ENCODE measurements at regions not wholly inside any gene's neighbourhood (a gene's known extent, or its start where the extent isn't known, plus 50 kb on each side); places are given as distances from the start of the nearest gene placed in this dataset.

DNA sequence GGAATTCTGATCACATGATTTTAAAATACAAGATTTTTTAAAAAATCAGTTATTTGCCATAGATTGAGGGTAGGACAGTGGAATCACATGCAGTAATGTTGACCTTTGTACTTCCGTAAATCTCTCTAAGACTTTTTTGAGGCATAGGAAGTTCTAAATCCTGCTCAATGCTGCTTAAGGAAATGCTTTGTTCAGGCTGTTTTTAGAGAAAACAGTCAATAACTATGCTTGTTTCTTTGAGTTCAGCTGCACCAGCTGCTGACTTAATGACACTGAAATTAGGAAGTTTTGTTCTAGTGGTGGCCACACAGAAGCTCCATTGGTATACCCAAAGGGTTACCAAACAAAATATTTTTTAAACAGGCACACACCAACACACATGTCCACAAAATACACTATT lies 60.9 kb downstream of the KLF12 start:
- ChIA-PET CTCF (no interaction called here), POLR2A (ENCODE audit: unreplicated experiment) (no interaction called here)
- no peaks in the 10 kb centered on the region for H3K9me2 ChIP-seq (replicated peaks; ENCODE audit: low read length)
- ATAC-seq (no peak), DNase-seq (no peak)
- H3K4me3 ChIP-seq (ENCODE audit: low read length): no peak overlapping the region
- no peak overlapping the region for H3K9ac ChIP-seq (ENCODE audit: low read length)
- H2AFZ ChIP-seq (ENCODE audit: low read length): no peak overlapping the region
- no peaks in the 10 kb centered on the region for H4K20me1 ChIP-seq (ENCODE audit: low read length)
- no peaks in the 10 kb centered on the region for H3K27me3 ChIP-seq (ENCODE audit: low read length)
- intact Hi-C loops (cut with micrococcal nuclease): no loop called here
- no TSS peak for BruUV-seq (replicated peaks)
- no peaks in the 10 kb centered on the region for H3K36me3 ChIP-seq (ENCODE audit: low read depth, low read length)
- no peaks in the 10 kb centered on the region for H3F3A ChIP-seq (ENCODE audit: low read length, unreplicated experiment)
- no peak for TF ChIP-seq EZH2phosphoT487 (IDR thresholded peaks at IDR 0.05; ENCODE audit: borderline replicate concordance, low read length)
- TF ChIP-seq, protein P1, sequence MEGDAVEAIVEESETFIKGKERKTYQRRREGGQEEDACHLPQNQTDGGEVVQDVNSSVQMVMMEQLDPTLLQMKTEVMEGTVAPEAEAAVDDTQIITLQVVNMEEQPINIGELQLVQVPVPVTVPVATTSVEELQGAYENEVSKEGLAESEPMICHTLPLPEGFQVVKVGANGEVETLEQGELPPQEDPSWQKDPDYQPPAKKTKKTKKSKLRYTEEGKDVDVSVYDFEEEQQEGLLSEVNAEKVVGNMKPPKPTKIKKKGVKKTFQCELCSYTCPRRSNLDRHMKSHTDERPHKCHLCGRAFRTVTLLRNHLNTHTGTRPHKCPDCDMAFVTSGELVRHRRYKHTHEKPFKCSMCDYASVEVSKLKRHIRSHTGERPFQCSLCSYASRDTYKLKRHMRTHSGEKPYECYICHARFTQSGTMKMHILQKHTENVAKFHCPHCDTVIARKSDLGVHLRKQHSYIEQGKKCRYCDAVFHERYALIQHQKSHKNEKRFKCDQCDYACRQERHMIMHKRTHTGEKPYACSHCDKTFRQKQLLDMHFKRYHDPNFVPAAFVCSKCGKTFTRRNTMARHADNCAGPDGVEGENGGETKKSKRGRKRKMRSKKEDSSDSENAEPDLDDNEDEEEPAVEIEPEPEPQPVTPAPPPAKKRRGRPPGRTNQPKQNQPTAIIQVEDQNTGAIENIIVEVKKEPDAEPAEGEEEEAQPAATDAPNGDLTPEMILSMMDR (conservative IDR thresholded peaks at IDR 0.05; ENCODE audit: low read depth, low read length): no peak
- TF ChIP-seq EZH2 (IDR thresholded peaks at IDR 0.05; ENCODE audit: low read length, unreplicated experiment): no peak
- no peak overlapping the region for H3K27ac ChIP-seq (ENCODE audit: low read length)
- H3K9me3 ChIP-seq (ENCODE audit: low read length): no peaks in the 10 kb centered on the region
- 0 out of 2 replicates have a peak, but pooled peaks cover 4% of the 10 kb centered on the region for H3K79me2 ChIP-seq (ENCODE audit: low read length)
- H3K4me1 ChIP-seq (ENCODE audit: insufficient read depth, low read length): peaks cover 6% of the 10 kb centered on the region; the same call in 1 of the 2 replicates
- H3K4me2 ChIP-seq (ENCODE audit: low read length): no peak overlapping the region

GRCh38 chr13:74070513-74070912 lies 63.7 kb downstream of the KLF12 start:
- Histone ChIP-seq H3K27me3 (ENCODE audit: low read length) (no peaks in the 10 kb centered on the region), H3K4me1 (ENCODE audit: insufficient read depth, low read length) (peaks cover 6% of the 10 kb centered on the region; the same call in 1 of the 2 replicates), H3K79me2 (ENCODE audit: low read length) (0 out of 2 replicates have a peak, but pooled peaks cover 4% of the 10 kb centered on the region), H3K4me3 (ENCODE audit: low read length) (no peak overlapping the region), H3K36me3 (ENCODE audit: low read depth, low read length) (no peaks in the 10 kb centered on the region), H4K20me1 (ENCODE audit: low read length) (no peaks in the 10 kb centered on the region), H3K9me3 (ENCODE audit: low read length) (no peaks in the 10 kb centered on the region), H2AFZ (ENCODE audit: low read length) (no peak overlapping the region), H3F3A (ENCODE audit: low read length, unreplicated experiment) (no peaks in the 10 kb centered on the region), H3K9ac (ENCODE audit: low read length) (no peak overlapping the region), H3K27ac (ENCODE audit: low read length) (no peak overlapping the region), H3K9me2 (replicated peaks; ENCODE audit: low read length) (no peaks in the 10 kb centered on the region), H3K4me2 (ENCODE audit: low read length) (no peak overlapping the region)
- POLR2A ChIA-PET (ENCODE audit: unreplicated experiment): no interaction called here
- DNase-seq: no peak
- CTCF ChIA-PET: no interaction called here
- TF ChIP-seq EZH2 (IDR thresholded peaks at IDR 0.05; ENCODE audit: low read length, unreplicated experiment): no peak
- TF ChIP-seq, protein P1 (conservative IDR thresholded peaks at IDR 0.05; ENCODE audit: low read depth, low read length): no peak
- no peak for TF ChIP-seq EZH2phosphoT487 (IDR thresholded peaks at IDR 0.05; ENCODE audit: borderline replicate concordance, low read length)
- BruUV-seq (replicated peaks): no TSS peak
- no peak for ATAC-seq
- intact Hi-C loops (cut with micrococcal nuclease): no loop called here

DNA sequence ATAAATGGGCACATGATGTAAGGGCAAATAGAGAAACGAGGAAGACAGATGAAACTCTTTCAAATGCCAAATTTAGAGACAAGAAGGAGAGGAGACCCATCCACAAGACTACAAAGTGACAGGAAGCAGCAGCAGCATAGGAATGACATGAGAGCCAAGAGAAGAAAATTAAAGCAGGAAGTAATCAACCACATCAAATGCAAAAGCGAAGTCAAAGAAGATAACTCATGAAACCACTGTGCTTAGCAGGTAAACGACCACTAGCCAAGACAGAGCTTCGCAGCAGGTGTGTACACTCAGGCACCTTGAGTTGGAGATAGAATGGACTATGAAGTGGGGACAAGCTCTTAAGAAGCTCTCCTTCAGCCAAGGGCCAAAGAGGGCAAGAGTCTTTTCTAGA lies 64.1 kb downstream of the KLF12 start:
- TF ChIP-seq EZH2phosphoT487 (IDR thresholded peaks at IDR 0.05; ENCODE audit: borderline replicate concordance, low read length): no peak
- TF ChIP-seq EZH2 (IDR thresholded peaks at IDR 0.05; ENCODE audit: low read length, unreplicated experiment): no peak
- TF ChIP-seq, protein P1 (conservative IDR thresholded peaks at IDR 0.05; ENCODE audit: low read depth, low read length): no peak
- CTCF ChIA-PET: no interaction called here

More for the DNA sequence above, 64.1 kb downstream of the KLF12 start:
- POLR2A ChIA-PET (ENCODE audit: unreplicated experiment): no interaction called here
- Histone ChIP-seq H3K27ac (ENCODE audit: low read length) (no peak overlapping the region), H3K36me3 (ENCODE audit: low read depth, low read length) (no peaks in the 10 kb centered on the region), H3K9me3 (ENCODE audit: low read length) (no peaks in the 10 kb centered on the region), H3K9ac (ENCODE audit: low read length) (no peak overlapping the region), H2AFZ (ENCODE audit: low read length) (no peak overlapping the region), H3K9me2 (replicated peaks; ENCODE audit: low read length) (no peaks in the 10 kb centered on the region), H4K20me1 (ENCODE audit: low read length) (no peaks in the 10 kb centered on the region), H3K4me1 (ENCODE audit: insufficient read depth, low read length) (peaks cover 6% of the 10 kb centered on the region; the same call in 1 of the 2 replicates), H3K4me3 (ENCODE audit: low read length) (no peak overlapping the region), H3K27me3 (ENCODE audit: low read length) (no peaks in the 10 kb centered on the region), H3F3A (ENCODE audit: low read length, unreplicated experiment) (no peaks in the 10 kb centered on the region), H3K79me2 (ENCODE audit: low read length) (0 out of 2 replicates have a peak, but pooled peaks cover 4% of the 10 kb centered on the region), H3K4me2 (ENCODE audit: low read length) (no peak overlapping the region)
- intact Hi-C loops (cut with micrococcal nuclease): no loop called here
- no TSS peak for BruUV-seq (replicated peaks)
- DNase-seq: no peak
- no peak for ATAC-seq

All from PC-3 (cell line).